Colonic mucosa (tissue), 4 donors: ENCODE measurements at regions not wholly inside any gene's neighbourhood (a gene's known extent, or its start where the extent isn't known, plus 50 kb on each side); places are given as distances from the start of the nearest gene placed in this dataset.

Experiments used
- DNase-seq: peaks from one replicate; pipeline ENCODE4 v3.0.0-alpha.2; 2020
- H3K27ac ChIP-seq: fragments of 200-600 bp; one replicate; pipeline ENCODE4 v1.8.0; 2021
- H3K27me3 ChIP-seq: fragments of 200-600 bp; one replicate; pipeline ENCODE4 v1.8.0; 2021
- H3K36me3 ChIP-seq: fragments of 200-600 bp; one replicate; pipeline ENCODE4 v1.8.0; 2021
- H3K4me1 ChIP-seq: fragments of 200-600 bp; one replicate; pipeline ENCODE4 v1.8.0; 2021; ENCODE audit warnings: mild to moderate bottlenecking
- H3K4me3 ChIP-seq: fragments of 200-600 bp; one replicate; pipeline ENCODE4 v1.8.0; 2021
- H3K9ac ChIP-seq, 2 donors: one replicate each; pipeline ENCODE4 v1.7.0; 2013; ENCODE audit warnings: control low read depth in 2 of 2, low read depth in 2 of 2, low read length in 2 of 2
- H3K9me3 ChIP-seq: fragments of 200-600 bp; one replicate; pipeline ENCODE4 v1.8.0; 2021
- CTCF ChIP-seq: fragments of 200-600 bp; IDR thresholded peaks from one replicate; pipeline ENCODE4 v1.8.0; 2022; ENCODE audit warnings: antibody characterized with exemption, mild to moderate bottlenecking
- intact Hi-C: fragments of 100-400 bp; cut with DNase I; formaldehyde crosslinking; loops from one replicate; pipeline ENCODE4 v1.14.1; 2022
- donor health status: healthy.
- donor health status: DM: no; HTN: no; CAD: no.
- donor health status: DM: no; HTN: no; CAD: no.

GRCh38 chr11:93032580-93032979 is 63.1 kb downstream of the MTNR1B start:
- no peak for DNase-seq
- no peak for TF ChIP-seq CTCF
- intact Hi-C loops = no loop called here
- H3K4me1 ChIP-seq = no peaks in the 10 kb centered on the region
- no peak overlapping the region for H3K9ac ChIP-seq
- no peaks in the 10 kb centered on the region for H3K27me3 ChIP-seq
- no peaks in the 10 kb centered on the region for H3K9me3 ChIP-seq
- no peak overlapping the region for H3K27ac ChIP-seq
- no peak overlapping the region for H3K4me3 ChIP-seq
- H3K36me3 ChIP-seq = no peaks in the 10 kb centered on the region

- intact Hi-C loops = no loop called here
- Histone ChIP-seq H3K27me3 (no peaks in the 10 kb centered on the region), H3K9ac (no peak overlapping the region), H3K36me3 (no peaks in the 10 kb centered on the region), H3K4me1 (no peaks in the 10 kb centered on the region), H3K27ac (no peak overlapping the region), H3K9me3 (no peaks in the 10 kb centered on the region), H3K4me3 (no peak overlapping the region)
- TF ChIP-seq CTCF = no peak
- no peak for DNase-seq
These were observed 63.6 kb downstream of the MTNR1B start for GRCh38 chr11:93033093-93033492.

- no peak for DNase-seq
- no peak for TF ChIP-seq CTCF
- Histone ChIP-seq H3K36me3 (no peaks in the 10 kb centered on the region), H3K9me3 (no peaks in the 10 kb centered on the region), H3K27me3 (no peaks in the 10 kb centered on the region), H3K4me1 (no peaks in the 10 kb centered on the region), H3K4me3 (no peak overlapping the region), H3K27ac (no peak overlapping the region), H3K9ac (no peak overlapping the region)
- intact Hi-C loops = no loop called here
These were observed 64.7 kb downstream of the MTNR1B start for GRCh38 chr11:93034031-93034722.

GRCh38 chr11:93034723-93035039 is 65.2 kb downstream of the MTNR1B start:
- no peaks in the 10 kb centered on the region for H3K4me1 ChIP-seq
- no peaks in the 10 kb centered on the region for H3K36me3 ChIP-seq
- no peak overlapping the region for H3K27ac ChIP-seq
- no peaks in the 10 kb centered on the region for H3K9me3 ChIP-seq
- intact Hi-C loops = no loop called here
- TF ChIP-seq CTCF = no peak
- DNase-seq = no peak
- H3K27me3 ChIP-seq = no peaks in the 10 kb centered on the region
- no peak overlapping the region for H3K4me3 ChIP-seq
- no peak overlapping the region for H3K9ac ChIP-seq

- H3K27ac ChIP-seq = no peak overlapping the region
- H3K36me3 ChIP-seq = no peaks in the 10 kb centered on the region
- TF ChIP-seq CTCF = no peak
- intact Hi-C loops = no loop called here
- DNase-seq = no peak
- no peaks in the 10 kb centered on the region for H3K4me1 ChIP-seq
- H3K9me3 ChIP-seq = no peaks in the 10 kb centered on the region
- H3K9ac ChIP-seq = no peak overlapping the region
- no peak overlapping the region for H3K4me3 ChIP-seq
- H3K27me3 ChIP-seq = no peaks in the 10 kb centered on the region
These were observed 69.1 kb downstream of the MTNR1B start for GRCh38 chr11:93038521-93038920.
